ENCODE measurements at regions not wholly inside any gene's neighbourhood (a gene's known extent, or its start where the extent isn't known, plus 50 kb on each side); places are given as distances from the start of the nearest gene placed in this dataset.

DNA sequence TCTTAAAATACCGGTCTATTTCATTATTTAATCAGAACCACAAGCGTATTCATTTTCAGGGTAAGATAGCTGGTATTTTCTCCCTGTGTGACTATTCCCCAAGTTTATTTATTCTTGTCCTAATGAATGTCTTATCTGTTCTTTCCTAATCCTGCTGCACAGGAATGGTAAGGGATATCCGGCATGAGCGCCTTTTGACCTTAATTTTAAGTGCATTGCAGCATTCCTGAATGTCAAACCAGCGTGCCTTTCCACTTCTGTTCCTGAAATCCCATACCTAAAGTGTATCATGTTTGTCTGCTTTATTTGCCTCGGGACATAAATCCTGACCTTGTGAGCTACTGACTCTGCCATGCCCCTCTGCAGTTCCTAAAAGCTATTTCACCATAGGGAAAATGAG, 1713.2 kb upstream of the FLRT2 start:
- Histone ChIP-seq H3K9me3 (no peaks in the 10 kb centered on the region), H3K27me3 (no peaks in the 10 kb centered on the region), H3K4me1 (no peaks in the 10 kb centered on the region), H3K9ac (ENCODE audit: low read depth in 2 of 2, low read length in 2 of 2) (no peak overlapping the region), H3K4me3 (no peak overlapping the region), H3K27ac (no peak overlapping the region), H3K36me3 (no peaks in the 10 kb centered on the region)
- TF ChIP-seq, protein P1, sequence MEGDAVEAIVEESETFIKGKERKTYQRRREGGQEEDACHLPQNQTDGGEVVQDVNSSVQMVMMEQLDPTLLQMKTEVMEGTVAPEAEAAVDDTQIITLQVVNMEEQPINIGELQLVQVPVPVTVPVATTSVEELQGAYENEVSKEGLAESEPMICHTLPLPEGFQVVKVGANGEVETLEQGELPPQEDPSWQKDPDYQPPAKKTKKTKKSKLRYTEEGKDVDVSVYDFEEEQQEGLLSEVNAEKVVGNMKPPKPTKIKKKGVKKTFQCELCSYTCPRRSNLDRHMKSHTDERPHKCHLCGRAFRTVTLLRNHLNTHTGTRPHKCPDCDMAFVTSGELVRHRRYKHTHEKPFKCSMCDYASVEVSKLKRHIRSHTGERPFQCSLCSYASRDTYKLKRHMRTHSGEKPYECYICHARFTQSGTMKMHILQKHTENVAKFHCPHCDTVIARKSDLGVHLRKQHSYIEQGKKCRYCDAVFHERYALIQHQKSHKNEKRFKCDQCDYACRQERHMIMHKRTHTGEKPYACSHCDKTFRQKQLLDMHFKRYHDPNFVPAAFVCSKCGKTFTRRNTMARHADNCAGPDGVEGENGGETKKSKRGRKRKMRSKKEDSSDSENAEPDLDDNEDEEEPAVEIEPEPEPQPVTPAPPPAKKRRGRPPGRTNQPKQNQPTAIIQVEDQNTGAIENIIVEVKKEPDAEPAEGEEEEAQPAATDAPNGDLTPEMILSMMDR (IDR thresholded peaks at IDR 0.05), result no peak
- no peak for DNase-seq
- intact Hi-C loops (cut with DNase I), result no loop called here

DNA sequence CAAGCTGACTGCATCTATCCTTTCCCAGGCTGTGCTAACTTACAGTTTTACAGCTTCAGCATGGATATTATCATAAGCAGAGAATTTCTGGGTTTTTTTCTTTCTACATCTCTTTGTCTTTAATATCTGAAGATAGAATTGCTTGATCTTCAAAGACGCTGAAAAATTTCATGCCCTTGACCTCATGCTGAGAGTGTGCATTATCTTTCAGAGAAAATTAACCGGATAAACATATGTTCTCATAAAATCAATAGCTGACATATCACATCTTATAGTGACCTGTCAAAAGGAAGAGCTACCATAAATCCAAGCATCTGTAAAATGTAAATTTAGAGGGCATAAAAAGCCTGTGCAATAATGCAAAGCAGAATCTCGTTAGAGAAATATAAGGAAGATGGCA, 1704.1 kb upstream of the FLRT2 start:
- Histone ChIP-seq H3K4me1 (no peaks in the 10 kb centered on the region), H3K4me3 (no peak overlapping the region), H3K27ac (no peak overlapping the region), H3K36me3 (no peaks in the 10 kb centered on the region), H3K9ac (ENCODE audit: low read depth in 2 of 2, low read length in 2 of 2) (no peak overlapping the region), H3K27me3 (no peaks in the 10 kb centered on the region), H3K9me3 (no peaks in the 10 kb centered on the region)
- intact Hi-C loops (cut with DNase I), result no loop called here
- TF ChIP-seq, protein P1 (IDR thresholded peaks at IDR 0.05), result no peak
- DNase-seq, result no peak

DNA sequence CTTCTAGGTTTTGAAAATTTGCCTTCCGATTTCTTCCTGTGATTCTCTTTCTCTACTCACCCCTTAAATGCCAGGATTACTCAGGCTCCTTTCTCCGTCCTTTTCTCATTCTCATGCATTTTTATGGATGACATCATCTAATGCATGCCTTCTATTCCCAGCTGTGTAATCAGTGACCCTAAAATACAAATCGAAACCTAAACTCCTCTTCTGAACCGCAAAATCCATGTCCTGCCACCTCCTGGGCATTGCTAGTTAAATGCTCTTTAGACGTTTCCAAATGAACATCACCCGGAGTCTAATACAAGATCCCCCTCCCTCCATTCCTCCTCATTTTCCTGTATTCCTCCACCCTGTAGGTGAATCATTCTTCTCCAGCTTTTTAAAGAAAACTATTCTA, 1703.1 kb upstream of the FLRT2 start:
- intact Hi-C loops (cut with DNase I), result no loop called here
- no peak for DNase-seq
- Histone ChIP-seq H3K36me3 (no peaks in the 10 kb centered on the region), H3K9ac (ENCODE audit: low read depth in 2 of 2, low read length in 2 of 2) (no peak overlapping the region), H3K4me1 (no peaks in the 10 kb centered on the region), H3K27ac (no peak overlapping the region), H3K9me3 (no peaks in the 10 kb centered on the region), H3K27me3 (no peaks in the 10 kb centered on the region), H3K4me3 (no peak overlapping the region)
- TF ChIP-seq, protein P1 (IDR thresholded peaks at IDR 0.05), result no peak

DNA sequence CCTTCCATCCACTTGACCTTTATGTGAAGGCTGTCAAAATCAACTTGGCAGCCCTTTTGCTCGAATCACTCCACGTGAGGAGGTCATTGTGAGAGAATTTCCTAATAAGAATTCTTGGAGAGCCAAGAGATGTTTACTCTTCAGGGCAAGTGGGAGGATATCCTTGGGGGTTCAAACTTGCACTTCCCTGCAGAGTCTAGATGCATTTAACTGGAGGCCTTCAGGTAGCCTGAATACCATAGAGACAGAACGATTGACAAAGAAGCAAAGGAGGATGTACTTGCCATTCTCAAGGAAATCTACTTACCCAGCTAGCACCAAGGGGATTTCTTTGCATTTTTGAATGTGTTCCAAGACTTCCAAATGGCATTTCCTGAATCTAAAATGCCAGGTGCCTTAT, 1702.6 kb upstream of the FLRT2 start:
- no peak for DNase-seq
- intact Hi-C loops (cut with DNase I), result no loop called here

DNA sequence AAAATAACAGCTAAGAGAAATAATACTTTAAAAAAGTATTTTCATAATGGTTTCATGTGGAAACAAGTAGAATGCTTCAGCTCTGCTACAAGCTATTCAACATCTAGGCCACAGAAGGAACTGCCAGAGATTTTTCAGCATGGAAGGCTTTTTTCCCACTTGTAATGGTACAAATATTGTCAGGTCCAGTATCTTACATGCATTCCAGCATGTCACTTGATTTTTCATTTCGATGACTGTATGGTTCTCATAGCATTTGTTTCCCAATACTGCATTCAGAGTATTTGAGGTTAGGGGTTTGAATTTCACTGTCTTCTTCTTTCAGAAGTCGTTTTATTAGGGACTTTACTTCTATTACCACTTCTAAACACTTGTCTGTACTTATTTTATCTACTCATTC, 1701.5 kb upstream of the FLRT2 start:
- DNase-seq, result no peak
- H3K4me3 ChIP-seq, result no peak overlapping the region
- H3K27me3 ChIP-seq, result no peaks in the 10 kb centered on the region
- TF ChIP-seq, protein P1 (IDR thresholded peaks at IDR 0.05), result no peak
- H3K36me3 ChIP-seq, result no peaks in the 10 kb centered on the region
- no peak overlapping the region for H3K9ac ChIP-seq (ENCODE audit: low read depth in 2 of 2, low read length in 2 of 2)
- no peaks in the 10 kb centered on the region for H3K9me3 ChIP-seq
- H3K4me1 ChIP-seq, result no peaks in the 10 kb centered on the region
- intact Hi-C loops (cut with DNase I), result no loop called here
- no peak overlapping the region for H3K27ac ChIP-seq

More for the DNA sequence above, 1702.6 kb upstream of the FLRT2 start:
- Histone ChIP-seq H3K9me3 (no peaks in the 10 kb centered on the region), H3K27ac (no peak overlapping the region), H3K27me3 (no peaks in the 10 kb centered on the region), H3K4me3 (no peak overlapping the region), H3K36me3 (no peaks in the 10 kb centered on the region), H3K4me1 (no peaks in the 10 kb centered on the region), H3K9ac (ENCODE audit: low read depth in 2 of 2, low read length in 2 of 2) (no peak overlapping the region)
- TF ChIP-seq, protein P1 (IDR thresholded peaks at IDR 0.05), result no peak

DNA sequence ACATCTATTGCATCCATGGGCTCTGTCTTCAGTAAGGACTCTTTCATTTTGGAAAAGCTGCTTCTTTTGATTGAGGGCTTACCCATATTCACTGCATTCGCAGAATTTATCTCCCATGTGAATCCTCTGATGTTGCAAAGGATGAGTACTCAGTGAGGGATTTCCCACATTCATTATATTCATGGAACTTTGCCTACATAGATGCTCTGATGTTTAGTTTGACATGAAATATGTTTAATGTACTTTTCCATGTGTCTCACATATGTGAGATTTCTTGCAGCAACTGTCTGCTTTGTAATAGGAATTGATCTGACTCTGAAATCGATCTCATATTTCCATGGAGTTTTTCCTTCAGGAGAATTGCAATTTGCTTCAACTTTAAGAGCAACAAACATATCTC, 1699.6 kb upstream of the FLRT2 start:
- no peaks in the 10 kb centered on the region for H3K4me1 ChIP-seq
- H3K36me3 ChIP-seq, result no peaks in the 10 kb centered on the region
- no peak for DNase-seq
- H3K27ac ChIP-seq, result no peak overlapping the region
- no peaks in the 10 kb centered on the region for H3K9me3 ChIP-seq
- TF ChIP-seq, protein P1 (IDR thresholded peaks at IDR 0.05), result no peak
- H3K9ac ChIP-seq (ENCODE audit: low read depth in 2 of 2, low read length in 2 of 2), result no peak overlapping the region
- H3K27me3 ChIP-seq, result no peaks in the 10 kb centered on the region
- intact Hi-C loops (cut with DNase I), result no loop called here
- no peak overlapping the region for H3K4me3 ChIP-seq
